DND-41 (cell line): ENCODE measurements at regions not wholly inside any gene's neighbourhood (a gene's known extent, or its start where the extent isn't known, plus 50 kb on each side); places are given as distances from the start of the nearest gene placed in this dataset.

Experiments
- CTCF ChIP-seq: IDR thresholded peaks from 2 replicates; pipeline ENCODE4 v1.5.1; 2012; ENCODE audit warnings: borderline replicate concordance, low read length, moderate library complexity, mild to moderate bottlenecking; ENCODE audit not compliant: poor library complexity, severe bottlenecking; ENCODE audit errors: extremely low read depth
- EZH2 ChIP-seq: IDR thresholded peaks from 3 replicates; pipeline ENCODE4 v1.6.1; 2012; ENCODE audit warnings: borderline replicate concordance, low read depth, mild to moderate bottlenecking, moderate library complexity, low read length, inconsistent platforms; ENCODE audit not compliant: severe bottlenecking

GRCh38 chr4:138772366-138772765 lies 243.2 kb upstream of the NOCT start:
- TF ChIP-seq CTCF (no peak), EZH2 (no peak)
